MCF 10A (cell line): ENCODE measurements at regions not wholly inside any gene's neighbourhood (a gene's known extent, or its start where the extent isn't known, plus 50 kb on each side); places are given as distances from the start of the nearest gene placed in this dataset.

Source experiments
- BruUV-seq: library from RNA; stranded (reverse); fragments of 400-500 nt; replicated peaks from 2 replicates; lab custom pipeline; 2021; lab: Mats Ljungman, UMichigan
- CTCF ChIA-PET: fragments of 300-600 bp; sonication (Branson Sonifier 250); formaldehyde crosslinking; extraction: SDS; loops from one replicate; lab custom pipeline; 2021; ENCODE audit warnings: antibody characterized with exemption, inconsistent platforms; lab: Yijun Ruan, JAX
- POLR2A ChIA-PET: fragments of 300-600, 350-650 bp; sonication (Branson Sonifier 250); formaldehyde crosslinking; extraction: SDS; loops from one replicate; lab custom pipeline; 2020; ENCODE audit warnings: antibody characterized with exemption, inconsistent platforms; lab: Yijun Ruan, JAX
- DNase-seq: peaks from one replicate; pipeline ENCODE4 v3.0.0-alpha.2; 2018; ENCODE audit not compliant: unreplicated experiment
- H3K27ac Mint-ChIP-seq: one replicate; pipeline ENCODE4 v1.8.0; 2022; ENCODE audit warnings: mild to moderate bottlenecking, low read depth, mixed read lengths; ENCODE audit not compliant: unreplicated experiment
- H3K27me3 Mint-ChIP-seq: one replicate; pipeline ENCODE4 v1.8.0; 2022; ENCODE audit warnings: mixed read lengths; ENCODE audit not compliant: insufficient read depth, unreplicated experiment
- H3K36me3 Mint-ChIP-seq: one replicate; pipeline ENCODE4 v1.8.0; 2022; ENCODE audit warnings: mild to moderate bottlenecking, moderate library complexity, mixed read lengths; ENCODE audit not compliant: insufficient read depth, unreplicated experiment
- H3K4me1 Mint-ChIP-seq: one replicate; pipeline ENCODE4 v1.8.0; 2022; ENCODE audit warnings: mixed read lengths; ENCODE audit not compliant: insufficient read depth, unreplicated experiment
- H3K4me3 Mint-ChIP-seq: one replicate; pipeline ENCODE4 v1.8.0; 2022; ENCODE audit warnings: mild to moderate bottlenecking, moderate library complexity, mixed read lengths; ENCODE audit not compliant: unreplicated experiment
- H3K9me3 Mint-ChIP-seq: one replicate; pipeline ENCODE4 v1.8.0; 2022; ENCODE audit warnings: mixed read lengths; ENCODE audit not compliant: unreplicated experiment
- CTCF ChIP-seq: fragments of 200-600 bp; IDR thresholded peaks from one replicate; pipeline ENCODE4 v1.8.0; 2022; ENCODE audit warnings: antibody characterized with exemption, mild to moderate bottlenecking; ENCODE audit not compliant: unreplicated experiment
- intact Hi-C: fragments of 100-400 bp; cut with micrococcal nuclease; formaldehyde crosslinking; loops from 2 replicates; pipeline ENCODE4 v1.14.1; 2022

DNA sequence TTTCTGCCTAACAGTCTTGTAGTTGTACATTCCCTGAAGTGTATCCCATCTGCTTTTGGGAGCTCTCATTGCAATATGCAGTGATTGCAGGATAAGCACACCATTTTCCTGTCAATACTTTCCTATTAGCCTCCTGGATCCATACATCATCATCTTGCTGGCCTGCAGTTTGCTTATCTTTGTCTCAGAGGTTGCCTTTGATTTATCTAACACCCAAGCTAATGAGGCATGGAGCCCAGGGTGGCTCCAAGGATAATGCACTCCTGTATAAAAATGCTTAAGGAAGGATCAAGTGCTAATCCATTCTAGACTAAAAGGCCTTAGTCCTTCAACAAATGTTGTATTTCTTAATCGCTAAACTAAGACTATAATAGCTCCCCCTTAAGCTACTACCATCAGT lies 161.6 kb upstream of the OBI1 start:
- H3K9me3 Mint-ChIP-seq: no peaks in the 10 kb centered on the region
- H3K36me3 Mint-ChIP-seq: no peaks in the 10 kb centered on the region
- no peaks in the 10 kb centered on the region for H3K4me1 Mint-ChIP-seq
- intact Hi-C loops: no loop called here
- no peak overlapping the region for H3K27ac Mint-ChIP-seq
- TF ChIP-seq CTCF: no peak
- ChIA-PET CTCF (interaction anchor here (0.5 to 0.7 kb wide), 2 partner anchors 11 to 372 kb away, joined by 3 to 4 read pairs; no protein-coding TSS in a partner anchor), POLR2A (interaction anchor here (0.5 kb wide), 1 partner anchor 64 kb away, joined by 4 read pairs; no protein-coding TSS in a partner anchor)
- no TSS peak for BruUV-seq
- no peak for DNase-seq
- H3K4me3 Mint-ChIP-seq: no peak overlapping the region
- H3K27me3 Mint-ChIP-seq: peaks cover 68% of the 10 kb centered on the region

GRCh38 chr13:78816592-78816991 lies 157.6 kb upstream of the OBI1 start:
- no peak for DNase-seq
- ChIA-PET POLR2A (no interaction called here), CTCF (interaction anchor here (1.2 kb wide), 1 partner anchor 21 kb away, joined by 3 read pairs; no protein-coding TSS in a partner anchor)
- H3K27me3 Mint-ChIP-seq: peaks cover 72% of the 10 kb centered on the region
- H3K4me3 Mint-ChIP-seq: no peak overlapping the region
- H3K36me3 Mint-ChIP-seq: no peaks in the 10 kb centered on the region
- no peaks in the 10 kb centered on the region for H3K4me1 Mint-ChIP-seq
- no peak for TF ChIP-seq CTCF
- H3K27ac Mint-ChIP-seq: no peak overlapping the region
- intact Hi-C loops: no loop called here
- H3K9me3 Mint-ChIP-seq: no peaks in the 10 kb centered on the region
- BruUV-seq: no TSS peak

DNA sequence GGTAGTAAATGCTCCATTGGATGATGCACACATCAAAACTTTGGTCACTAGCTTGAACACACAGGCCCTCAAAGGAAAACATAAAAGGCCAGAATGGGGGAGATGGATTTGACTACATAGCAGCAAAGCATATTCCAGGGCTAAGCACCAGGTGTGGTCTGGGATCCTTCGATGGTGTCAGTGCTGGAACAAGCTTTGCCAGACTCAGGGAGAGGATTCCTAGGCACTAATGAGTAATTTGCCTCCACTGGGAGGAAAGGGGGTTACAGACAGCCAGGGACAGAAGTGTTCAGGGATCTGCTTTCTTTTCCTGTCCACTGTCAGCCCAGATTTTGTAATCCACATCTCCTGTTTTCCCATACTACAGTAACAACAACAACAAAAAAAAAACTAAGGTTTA lies 157.2 kb upstream of the OBI1 start:
- intact Hi-C loops: no loop called here
- no peak for TF ChIP-seq CTCF
- Mint-ChIP-seq H3K9me3 (no peaks in the 10 kb centered on the region), H3K36me3 (no peaks in the 10 kb centered on the region), H3K27me3 (peaks cover 72% of the 10 kb centered on the region), H3K4me3 (no peak overlapping the region), H3K27ac (no peak overlapping the region), H3K4me1 (no peaks in the 10 kb centered on the region)
- DNase-seq: no peak
- no TSS peak for BruUV-seq
- CTCF ChIA-PET: interaction anchor here (1.2 kb wide), 1 partner anchor 20 kb away, joined by 3 read pairs; no protein-coding TSS in a partner anchor
- POLR2A ChIA-PET: no interaction called here

GRCh38 chr13:78806457-78806856 lies 147.5 kb upstream of the OBI1 start:
- H3K4me3 Mint-ChIP-seq: no peak overlapping the region
- TF ChIP-seq CTCF: no peak
- H3K4me1 Mint-ChIP-seq: no peaks in the 10 kb centered on the region
- H3K27ac Mint-ChIP-seq: no peak overlapping the region
- no peaks in the 10 kb centered on the region for H3K36me3 Mint-ChIP-seq
- no TSS peak for BruUV-seq
- H3K27me3 Mint-ChIP-seq: peaks cover 72% of the 10 kb centered on the region
- CTCF ChIA-PET: no interaction called here
- DNase-seq: peak; percentile 9
- POLR2A ChIA-PET: no interaction called here
- no peaks in the 10 kb centered on the region for H3K9me3 Mint-ChIP-seq
- intact Hi-C loops: no loop called here
